ENCODE measurements at regions not wholly inside any gene's neighbourhood (a gene's known extent, or its start where the extent isn't known, plus 50 kb on each side); places are given as distances from the start of the nearest gene placed in this dataset.

GRCh38 chr10:81496626-81497025, 378.4 kb upstream of the NRG3 start:
- no peak for TF ChIP-seq REST (IDR thresholded peaks at IDR 0.05; ENCODE audit: insufficient read depth in 1 of 2, low read depth in 2 of 2, low read length in 2 of 2)
- TF ChIP-seq POLR2AphosphoS5 (IDR thresholded peaks at IDR 0.05; ENCODE audit: low read depth, low read length) = no peak
- no peak for TF ChIP-seq TAF1 (IDR thresholded peaks at IDR 0.05; ENCODE audit: borderline replicate concordance, insufficient read depth, low read length)
- no peak for TF ChIP-seq SIN3A (IDR thresholded peaks at IDR 0.05; ENCODE audit: borderline replicate concordance, insufficient read depth, low read length)

All from PFSK-1 (cell line).